ENCODE measurements at regions not wholly inside any gene's neighbourhood (a gene's known extent, or its start where the extent isn't known, plus 50 kb on each side); places are given as distances from the start of the nearest gene placed in this dataset.

DNA sequence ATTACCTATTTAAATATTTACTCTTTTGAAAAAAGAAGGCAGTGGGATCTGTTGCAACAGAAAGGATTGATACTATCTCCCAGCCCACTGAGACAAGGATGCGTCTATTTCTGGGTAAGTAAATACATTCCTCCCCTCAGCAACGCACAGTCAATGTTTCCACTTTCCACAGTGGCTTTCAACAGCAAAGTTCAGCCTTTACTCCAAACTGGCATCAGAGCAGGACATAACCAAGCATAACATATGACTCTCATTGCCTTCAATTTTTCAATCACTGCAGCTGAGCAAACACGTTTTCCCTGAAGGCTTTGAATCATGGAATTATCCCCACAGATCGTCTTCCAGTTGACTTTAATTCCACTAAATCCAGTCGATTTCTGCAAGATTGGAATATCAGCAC lies 160.3 kb upstream of the FRG1 start:
- Histone ChIP-seq H3K79me1 (replicated peaks; ENCODE audit: low read length, poor library complexity, severe bottlenecking) (no peaks in the 10 kb centered on the region), H3K4me2 (ENCODE audit: low read length, poor library complexity, severe bottlenecking) (no peak overlapping the region), H4K91ac (ENCODE audit: low read length) (no peak overlapping the region), H3K4me3 (ENCODE audit: insufficient read depth in 1 of 2, low read depth in 1 of 2, low read length in 2 of 2) (no peak overlapping the region), H3K9me3 (ENCODE audit: control insufficient read depth, low read length) (peaks cover 17% of the 10 kb centered on the region), H3K4ac (ENCODE audit: low read depth in 1 of 2, low read length in 2 of 2) (no peak overlapping the region), H3K4me1 (ENCODE audit: control insufficient read depth, insufficient read depth, low read depth, low read length) (no peaks in the 10 kb centered on the region), H3K9ac (ENCODE audit: low read length) (no peak overlapping the region), H3K18ac (ENCODE audit: low read depth in 1 of 2, low read length in 2 of 2) (no peak overlapping the region), H4K8ac (ENCODE audit: low read length) (no peak overlapping the region), H2AFZ (ENCODE audit: low read depth, low read length) (no peak overlapping the region), H3K27me3 (ENCODE audit: control insufficient read depth in 1 of 2, insufficient read depth in 1 of 2, low read length in 2 of 2) (no peaks in the 10 kb centered on the region), H3K36me3 (ENCODE audit: control insufficient read depth in 1 of 2, insufficient read depth in 2 of 2, low read depth in 1 of 2, low read length in 2 of 2) (no peaks in the 10 kb centered on the region), H3K27ac (ENCODE audit: low read length, poor library complexity, severe bottlenecking) (no peak overlapping the region), H3K23ac (ENCODE audit: low read length in 2 of 2) (no peak overlapping the region), H2BK15ac (ENCODE audit: low read depth, poor library complexity, severe bottlenecking) (no peak overlapping the region), H2BK12ac (ENCODE audit: low read length in 2 of 2) (no peak overlapping the region), H2BK120ac (ENCODE audit: low read depth, low read length) (no peak overlapping the region), H3K14ac (ENCODE audit: low read length in 2 of 2) (no peak overlapping the region), H2BK5ac (ENCODE audit: low read depth, low read length, poor library complexity, severe bottlenecking) (no peak overlapping the region), H2AK5ac (ENCODE audit: low read length, severe bottlenecking) (no peak overlapping the region)
- 77% methylated on average over 5 of the region's 5 CpGs for WGBS
- DNase-seq: no peak

DNA sequence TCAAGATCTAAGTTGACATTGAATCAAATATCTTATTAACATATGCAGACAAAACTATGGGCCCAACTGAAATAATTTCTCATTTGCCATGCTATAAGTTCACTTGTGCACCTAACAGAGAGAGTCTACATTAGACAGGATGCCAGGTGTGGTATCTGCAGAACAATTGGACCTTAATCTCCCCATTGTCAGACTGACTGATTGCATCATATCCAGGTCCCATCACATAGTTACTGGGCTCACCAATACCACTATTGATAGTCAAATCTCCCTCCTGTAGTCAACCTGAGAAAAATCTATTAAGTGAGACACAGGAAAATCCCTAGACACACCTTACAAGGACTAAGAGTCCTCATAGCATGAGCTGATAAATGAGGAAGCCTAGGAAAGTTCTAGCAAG lies 156.0 kb upstream of the FRG1 start:
- Histone ChIP-seq H2BK12ac (ENCODE audit: low read length in 2 of 2) (no peak overlapping the region), H3K4me1 (ENCODE audit: control insufficient read depth, insufficient read depth, low read depth, low read length) (no peaks in the 10 kb centered on the region), H2AFZ (ENCODE audit: low read depth, low read length) (no peak overlapping the region), H3K36me3 (ENCODE audit: control insufficient read depth in 1 of 2, insufficient read depth in 2 of 2, low read depth in 1 of 2, low read length in 2 of 2) (no peaks in the 10 kb centered on the region), H3K14ac (ENCODE audit: low read length in 2 of 2) (no peak overlapping the region), H2BK5ac (ENCODE audit: low read depth, low read length, poor library complexity, severe bottlenecking) (no peak overlapping the region), H3K79me1 (replicated peaks; ENCODE audit: low read length, poor library complexity, severe bottlenecking) (no peaks in the 10 kb centered on the region), H3K4ac (ENCODE audit: low read depth in 1 of 2, low read length in 2 of 2) (no peak overlapping the region), H3K9me3 (ENCODE audit: control insufficient read depth, low read length) (peaks cover 14% of the 10 kb centered on the region), H4K8ac (ENCODE audit: low read length) (no peak overlapping the region), H3K9ac (ENCODE audit: low read length) (no peak overlapping the region), H3K4me3 (ENCODE audit: insufficient read depth in 1 of 2, low read depth in 1 of 2, low read length in 2 of 2) (no peak overlapping the region), H3K4me2 (ENCODE audit: low read length, poor library complexity, severe bottlenecking) (no peak overlapping the region), H2AK5ac (ENCODE audit: low read length, severe bottlenecking) (no peak overlapping the region), H2BK15ac (ENCODE audit: low read depth, poor library complexity, severe bottlenecking) (no peak overlapping the region), H3K27me3 (ENCODE audit: control insufficient read depth in 1 of 2, insufficient read depth in 1 of 2, low read length in 2 of 2) (no peaks in the 10 kb centered on the region), H2BK120ac (ENCODE audit: low read depth, low read length) (no peak overlapping the region), H3K18ac (ENCODE audit: low read depth in 1 of 2, low read length in 2 of 2) (no peak overlapping the region), H3K23ac (ENCODE audit: low read length in 2 of 2) (no peak overlapping the region), H3K27ac (ENCODE audit: low read length, poor library complexity, severe bottlenecking) (no peak overlapping the region), H4K91ac (ENCODE audit: low read length) (no peak overlapping the region)
- DNase-seq: no peak

- Histone ChIP-seq H3K4me2 (ENCODE audit: low read length, poor library complexity, severe bottlenecking) (no peak overlapping the region), H2BK120ac (ENCODE audit: low read depth, low read length) (no peak overlapping the region), H3K27ac (ENCODE audit: low read length, poor library complexity, severe bottlenecking) (no peak overlapping the region), H2BK5ac (ENCODE audit: low read depth, low read length, poor library complexity, severe bottlenecking) (no peak overlapping the region), H4K91ac (ENCODE audit: low read length) (no peak overlapping the region), H3K79me1 (replicated peaks; ENCODE audit: low read length, poor library complexity, severe bottlenecking) (no peaks in the 10 kb centered on the region), H3K4ac (ENCODE audit: low read depth in 1 of 2, low read length in 2 of 2) (no peak overlapping the region), H3K14ac (ENCODE audit: low read length in 2 of 2) (no peak overlapping the region), H2BK15ac (ENCODE audit: low read depth, poor library complexity, severe bottlenecking) (no peak overlapping the region), H3K9ac (ENCODE audit: low read length) (no peak overlapping the region), H2BK12ac (ENCODE audit: low read length in 2 of 2) (no peak overlapping the region), H3K23ac (ENCODE audit: low read length in 2 of 2) (no peak overlapping the region), H3K9me3 (ENCODE audit: control insufficient read depth, low read length) (peaks cover 14% of the 10 kb centered on the region), H2AFZ (ENCODE audit: low read depth, low read length) (no peak overlapping the region), H4K8ac (ENCODE audit: low read length) (no peak overlapping the region), H3K36me3 (ENCODE audit: control insufficient read depth in 1 of 2, insufficient read depth in 2 of 2, low read depth in 1 of 2, low read length in 2 of 2) (no peaks in the 10 kb centered on the region), H3K27me3 (ENCODE audit: control insufficient read depth in 1 of 2, insufficient read depth in 1 of 2, low read length in 2 of 2) (no peaks in the 10 kb centered on the region), H3K18ac (ENCODE audit: low read depth in 1 of 2, low read length in 2 of 2) (no peak overlapping the region), H3K4me1 (ENCODE audit: control insufficient read depth, insufficient read depth, low read depth, low read length) (no peaks in the 10 kb centered on the region), H2AK5ac (ENCODE audit: low read length, severe bottlenecking) (no peak overlapping the region), H3K4me3 (ENCODE audit: insufficient read depth in 1 of 2, low read depth in 1 of 2, low read length in 2 of 2) (no peak overlapping the region)
- DNase-seq: no peak
- WGBS: 53% methylated on average over 5 of the region's 5 CpGs
Measured at GRCh38 chr4:189785257-189785656, 155.4 kb upstream of the FRG1 start.

DNA sequence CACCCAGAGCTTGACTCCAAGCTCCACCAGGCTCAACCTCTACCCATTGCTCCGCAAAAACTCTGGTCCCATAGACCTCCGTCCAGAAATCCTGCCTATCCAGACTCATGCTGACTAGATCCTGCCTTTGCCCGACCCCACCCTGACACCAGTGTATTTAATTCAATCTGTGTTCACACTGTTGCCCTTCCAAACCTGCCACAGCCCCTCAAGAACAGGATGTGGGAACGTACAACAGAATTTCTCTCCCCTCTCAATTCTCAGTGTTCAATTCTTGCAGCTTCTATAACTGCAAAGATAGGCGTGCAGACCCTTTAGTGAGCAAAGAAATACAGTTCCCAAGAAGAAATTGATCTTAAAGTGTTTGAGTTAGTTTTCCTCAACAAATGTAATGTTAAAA lies 154.2 kb upstream of the FRG1 start:
- DNase-seq: no peak
- Histone ChIP-seq H3K27me3 (ENCODE audit: control insufficient read depth in 1 of 2, insufficient read depth in 1 of 2, low read length in 2 of 2) (no peaks in the 10 kb centered on the region), H2AFZ (ENCODE audit: low read depth, low read length) (no peak overlapping the region), H3K36me3 (ENCODE audit: control insufficient read depth in 1 of 2, insufficient read depth in 2 of 2, low read depth in 1 of 2, low read length in 2 of 2) (no peaks in the 10 kb centered on the region), H3K9ac (ENCODE audit: low read length) (no peak overlapping the region), H3K4me1 (ENCODE audit: control insufficient read depth, insufficient read depth, low read depth, low read length) (no peaks in the 10 kb centered on the region), H3K4me3 (ENCODE audit: insufficient read depth in 1 of 2, low read depth in 1 of 2, low read length in 2 of 2) (no peak overlapping the region), H3K9me3 (ENCODE audit: control insufficient read depth, low read length) (peaks cover 9% of the 10 kb centered on the region), H4K8ac (ENCODE audit: low read length) (no peak overlapping the region), H3K27ac (ENCODE audit: low read length, poor library complexity, severe bottlenecking) (no peak overlapping the region), H3K79me1 (replicated peaks; ENCODE audit: low read length, poor library complexity, severe bottlenecking) (no peaks in the 10 kb centered on the region), H3K14ac (ENCODE audit: low read length in 2 of 2) (no peak overlapping the region), H3K4me2 (ENCODE audit: low read length, poor library complexity, severe bottlenecking) (no peak overlapping the region), H2BK5ac (ENCODE audit: low read depth, low read length, poor library complexity, severe bottlenecking) (no peak overlapping the region), H3K4ac (ENCODE audit: low read depth in 1 of 2, low read length in 2 of 2) (no peak overlapping the region), H4K91ac (ENCODE audit: low read length) (no peak overlapping the region), H3K18ac (ENCODE audit: low read depth in 1 of 2, low read length in 2 of 2) (no peak overlapping the region), H3K23ac (ENCODE audit: low read length in 2 of 2) (no peak overlapping the region), H2BK12ac (ENCODE audit: low read length in 2 of 2) (no peak overlapping the region), H2BK15ac (ENCODE audit: low read depth, poor library complexity, severe bottlenecking) (no peak overlapping the region), H2AK5ac (ENCODE audit: low read length, severe bottlenecking) (no peak overlapping the region), H2BK120ac (ENCODE audit: low read depth, low read length) (no peak overlapping the region)
- WGBS: 79% methylated on average over 4 of the region's 5 CpGs
